Neuronal stem cell (in vitro differentiated cells): ENCODE measurements at regions not wholly inside any gene's neighbourhood (a gene's known extent, or its start where the extent isn't known, plus 50 kb on each side); places are given as distances from the start of the nearest gene placed in this dataset.
A peak's percentile ranks its signal among the peaks of the same experiment; 100 is the strongest.

Experiments
- DNase-seq: peaks from one replicate; pipeline ENCODE4 v3.0.0-alpha.2; 2013; ENCODE audit warnings: low spot score
- H2AFZ ChIP-seq: one replicate; pipeline ENCODE4 v1.6.1; 2013; ENCODE audit warnings: mild to moderate bottlenecking, low read length, inconsistent platforms
- H2AK5ac ChIP-seq: 2 replicates; pipeline ENCODE4 v1.6.1; 2013; ENCODE audit warnings: low read depth, mild to moderate bottlenecking, inconsistent platforms, low read length, moderate library complexity, mixed read lengths
- H2BK120ac ChIP-seq: 2 replicates; pipeline ENCODE4 v1.6.1; 2013; ENCODE audit warnings: low read depth, mild to moderate bottlenecking, inconsistent platforms, low read length, moderate library complexity, mixed read lengths
- H2BK12ac ChIP-seq: one replicate; pipeline ENCODE4 v1.6.1; 2013; ENCODE audit warnings: low read length, inconsistent platforms
- H2BK15ac ChIP-seq: 2 replicates; pipeline ENCODE4 v1.6.1; 2013; ENCODE audit warnings: mild to moderate bottlenecking, low read length, inconsistent platforms, mixed read lengths
- H2BK5ac ChIP-seq: one replicate; pipeline ENCODE4 v1.6.1; 2013; ENCODE audit warnings: inconsistent platforms, mild to moderate bottlenecking, low read length, moderate library complexity
- H3K14ac ChIP-seq: one replicate; pipeline ENCODE4 v1.6.1; 2013; ENCODE audit warnings: low read length, inconsistent platforms
- H3K18ac ChIP-seq: 2 replicates; pipeline ENCODE4 v1.6.1; 2013; ENCODE audit warnings: low read length, inconsistent platforms
- H3K23ac ChIP-seq: 2 replicates; pipeline ENCODE4 v1.6.1; 2013; ENCODE audit warnings: low read depth, mild to moderate bottlenecking, mixed read lengths, low read length, inconsistent platforms; ENCODE audit not compliant: poor library complexity
- H3K27ac ChIP-seq: replicated peaks from 3 replicates; pipeline ENCODE4 v1.5.1; 2013; ENCODE audit warnings: low read length, inconsistent platforms
- H3K27me3 ChIP-seq, 3 experiments: 2 replicates each; pipeline ENCODE4 v1.6.1; 2013; ENCODE audit warnings: low read length in 3 of 3, mild to moderate bottlenecking in 2 of 3, inconsistent platforms in 1 of 3, low read depth in 1 of 3, mixed read lengths in 1 of 3, moderate library complexity in 1 of 3; ENCODE audit not compliant: control insufficient read depth in 3 of 3, insufficient read depth in 3 of 3
- H3K36me3 ChIP-seq, 2 donors: replicated peaks in 1 of 2; 2 replicates each; pipeline ENCODE4 v1.6.1; 2013; ENCODE audit warnings: low read length in 2 of 2; ENCODE audit not compliant: control insufficient read depth in 2 of 2, insufficient read depth in 2 of 2
- H3K4ac ChIP-seq: 2 replicates; pipeline ENCODE4 v1.6.1; 2013; ENCODE audit warnings: inconsistent platforms, mild to moderate bottlenecking, low read length, moderate library complexity
- H3K4me1 ChIP-seq, 2 donors: 1 replicate in 1 of 2; 2 replicates in 1 of 2; pipeline ENCODE4 v1.6.1; 2013; ENCODE audit warnings: low read length in 2 of 2, low read depth in 1 of 2; ENCODE audit not compliant: control insufficient read depth in 2 of 2, insufficient read depth in 1 of 2
- H3K4me2 ChIP-seq: one replicate; pipeline ENCODE4 v1.6.1; 2013; ENCODE audit warnings: mild to moderate bottlenecking, low read length, inconsistent platforms; ENCODE audit not compliant: insufficient read depth, poor library complexity, severe bottlenecking
- H3K4me3 ChIP-seq, 2 donors: 2 replicates each; pipeline ENCODE4 v1.5.1; 2013; ENCODE audit warnings: low read length in 2 of 2, mild to moderate bottlenecking in 2 of 2, inconsistent platforms in 1 of 2, moderate library complexity in 1 of 2
- H3K79me1 ChIP-seq: one replicate; pipeline ENCODE4 v1.6.1; 2013; ENCODE audit warnings: low read depth, mild to moderate bottlenecking, inconsistent platforms, low read length, moderate library complexity
- H3K9ac ChIP-seq: one replicate; pipeline ENCODE4 v1.6.1; 2013; ENCODE audit warnings: mild to moderate bottlenecking, low read depth, low read length, inconsistent platforms; ENCODE audit not compliant: poor library complexity
- H3K9me3 ChIP-seq, 2 donors: replicated peaks in 1 of 2; 2 replicates each; pipeline versions ENCODE3 to v1.6.1; 2013; ENCODE audit warnings: low read length in 2 of 2, mild to moderate bottlenecking in 2 of 2, inconsistent platforms in 1 of 2, low read depth in 1 of 2, mixed read lengths in 1 of 2, moderate library complexity in 1 of 2; ENCODE audit not compliant: control insufficient read depth in 2 of 2, insufficient read depth in 1 of 2
- H4K8ac ChIP-seq: one replicate; pipeline ENCODE4 v1.6.1; 2013; ENCODE audit warnings: low read depth, mild to moderate bottlenecking, inconsistent platforms, low read length, moderate library complexity
- H4K91ac ChIP-seq: one replicate; pipeline ENCODE4 v1.6.1; 2013; ENCODE audit warnings: low read length, low read depth, mild to moderate bottlenecking, inconsistent platforms; ENCODE audit not compliant: poor library complexity
- WGBS, 2 donors: extraction: QIAGEN DNeasy Blood & Tissue Kit; methylation state at CpG; one replicate each; pipeline ENCODE4 v1.1.7; 2013; ENCODE audit warnings: missing lambda C conversion rate in 2 of 2, mixed read lengths in 1 of 2; ENCODE audit not compliant: insufficient read length in 2 of 2, insufficient replicate concordance in 1 of 2; ENCODE audit errors: extremely low coverage in 2 of 2; 5-methylcytosine and 5-hydroxymethylcytosine counted together

- H3K79me1 ChIP-seq: no peaks in the 10 kb centered on the region
- no peak overlapping the region for H2BK5ac ChIP-seq
- no peak overlapping the region for H2AK5ac ChIP-seq
- no peak overlapping the region for H2BK120ac ChIP-seq
- no peaks in the 10 kb centered on the region for H3K36me3 ChIP-seq
- H3K4ac ChIP-seq: no peak overlapping the region
- no peak overlapping the region for H3K9ac ChIP-seq
- H3K4me1 ChIP-seq: no peaks in the 10 kb centered on the region
- no peak overlapping the region for H3K14ac ChIP-seq
- no peak overlapping the region for H3K4me3 ChIP-seq
- no peak overlapping the region for H4K8ac ChIP-seq
- H4K91ac ChIP-seq: no peak overlapping the region
- no peak overlapping the region for H3K4me2 ChIP-seq
- H2BK15ac ChIP-seq: no peak overlapping the region
- no CpG with 5 or more reads among the region's 3 CpGs for WGBS, 2 donors
- H3K27ac ChIP-seq: no peak overlapping the region
- no peak for DNase-seq
- H3K23ac ChIP-seq: no peak overlapping the region
- no peaks in the 10 kb centered on the region for H3K27me3 ChIP-seq
- H3K18ac ChIP-seq: no peak overlapping the region
- no peaks in the 10 kb centered on the region for H3K9me3 ChIP-seq
- H2AFZ ChIP-seq: no peak overlapping the region
- H2BK12ac ChIP-seq: no peak overlapping the region
These were observed 658.4 kb downstream of the TBC1D32 start for GRCh38 chr6:120675886-120676285.

GRCh38 chr6:120671519-120671918, 662.8 kb downstream of the TBC1D32 start:
- WGBS, 2 donors: no CpG with 5 or more reads among the region's 4 CpGs
- H3K4ac ChIP-seq: no peak overlapping the region
- no peaks in the 10 kb centered on the region for H3K79me1 ChIP-seq
- H3K4me2 ChIP-seq: no peak overlapping the region
- peak overlapping the region; percentile 2 for H2AFZ ChIP-seq
- H2BK120ac ChIP-seq: no peak overlapping the region
- H3K36me3 ChIP-seq: no peaks in the 10 kb centered on the region
- no peak overlapping the region for H4K8ac ChIP-seq
- H3K4me1 ChIP-seq: no peaks in the 10 kb centered on the region
- no peak overlapping the region for H3K9ac ChIP-seq
- H2BK15ac ChIP-seq: no peak overlapping the region
- no peak overlapping the region for H3K27ac ChIP-seq
- H3K14ac ChIP-seq: no peak overlapping the region
- H2BK5ac ChIP-seq: no peak overlapping the region
- peak; percentile 50 for DNase-seq
- no peaks in the 10 kb centered on the region for H3K9me3 ChIP-seq
- no peak overlapping the region for H2BK12ac ChIP-seq
- no peak overlapping the region for H3K23ac ChIP-seq
- no peak overlapping the region for H2AK5ac ChIP-seq
- H3K18ac ChIP-seq: no peak overlapping the region
- no peak overlapping the region for H4K91ac ChIP-seq
- no peaks in the 10 kb centered on the region for H3K27me3 ChIP-seq
- H3K4me3 ChIP-seq: no peak overlapping the region

- no peak overlapping the region for H3K9ac ChIP-seq
- H3K9me3 ChIP-seq: no peaks in the 10 kb centered on the region
- no peak overlapping the region for H2AFZ ChIP-seq
- no peak overlapping the region for H2BK120ac ChIP-seq
- no peaks in the 10 kb centered on the region for H3K79me1 ChIP-seq
- no peak overlapping the region for H2BK5ac ChIP-seq
- H3K27ac ChIP-seq: no peak overlapping the region
- no peak overlapping the region for H3K4me2 ChIP-seq
- H2BK12ac ChIP-seq: no peak overlapping the region
- no CpG with 5 or more reads among the region's 2 CpGs for WGBS, 2 donors
- H4K91ac ChIP-seq: no peak overlapping the region
- no peak overlapping the region for H4K8ac ChIP-seq
- H3K18ac ChIP-seq: no peak overlapping the region
- no peak overlapping the region for H2AK5ac ChIP-seq
- no peak for DNase-seq
- H2BK15ac ChIP-seq: no peak overlapping the region
- no peak overlapping the region for H3K14ac ChIP-seq
- no peak overlapping the region for H3K23ac ChIP-seq
- H3K4ac ChIP-seq: no peak overlapping the region
- H3K27me3 ChIP-seq: no peaks in the 10 kb centered on the region
- no peak overlapping the region for H3K4me3 ChIP-seq
- no peaks in the 10 kb centered on the region for H3K4me1 ChIP-seq
- no peaks in the 10 kb centered on the region for H3K36me3 ChIP-seq
These were observed 681.8 kb downstream of the TBC1D32 start for GRCh38 chr6:120652506-120652905.

- no peaks in the 10 kb centered on the region for H3K79me1 ChIP-seq
- no peak overlapping the region for H3K27ac ChIP-seq
- H3K9me3 ChIP-seq: no peaks in the 10 kb centered on the region
- H3K27me3 ChIP-seq: no peaks in the 10 kb centered on the region
- H2BK5ac ChIP-seq: no peak overlapping the region
- H3K36me3 ChIP-seq: no peaks in the 10 kb centered on the region
- H3K4me2 ChIP-seq: no peak overlapping the region
- peaks cover 0 to 3% of the 10 kb centered on the region in 2 donors for H3K4me1 ChIP-seq
- no peak overlapping the region for H2AFZ ChIP-seq
- no peak overlapping the region for H3K14ac ChIP-seq
- H2BK15ac ChIP-seq: no peak overlapping the region
- H3K23ac ChIP-seq: no peak overlapping the region
- no peak overlapping the region for H4K8ac ChIP-seq
- H3K9ac ChIP-seq: no peak overlapping the region
- WGBS, 2 donors: no CpG with 5 or more reads among the region's 2 CpGs
- no peak overlapping the region for H3K4ac ChIP-seq
- no peak overlapping the region for H3K4me3 ChIP-seq
- DNase-seq: no peak
- no peak overlapping the region for H3K18ac ChIP-seq
- no peak overlapping the region for H2AK5ac ChIP-seq
- no peak overlapping the region for H2BK12ac ChIP-seq
- H4K91ac ChIP-seq: no peak overlapping the region
- H2BK120ac ChIP-seq: no peak overlapping the region
These were observed 685.6 kb downstream of the TBC1D32 start for GRCh38 chr6:120648713-120649112.
